OCI-LY3 (cell line): ENCODE measurements at regions not wholly inside any gene's neighbourhood (a gene's known extent, or its start where the extent isn't known, plus 50 kb on each side); places are given as distances from the start of the nearest gene placed in this dataset.
"Not testable (repeated sequence)": the region's sequence is repeated elsewhere in the genome, so short reads cannot be mapped to it uniquely, and the experiment has no call there.

Experiments
- H2AFZ ChIP-seq: fragments of 200-600, 300-600 bp; shearing (Covaris generic); 2 replicates; pipeline ENCODE4 v1.6.0; 2014; ENCODE audit warnings: antibody characterized with exemption, low read depth, low read length
- H3K27ac ChIP-seq: fragments of 200-600, 300-600 bp; sonication (generic); 2 replicates; pipeline ENCODE4 v1.5.1; 2014; ENCODE audit warnings: mild to moderate bottlenecking, low read length, moderate library complexity, mixed read lengths
- H3K27me3 ChIP-seq: fragments of 200-600, 300-600 bp; sonication (generic); 2 replicates; pipeline ENCODE4 v1.6.1; 2014; ENCODE audit warnings: low read depth, low read length, mixed read lengths
- H3K36me3 ChIP-seq: fragments of 200-600, 300-600 bp; sonication (generic); replicated peaks from 2 replicates; pipeline ENCODE3; 2014; ENCODE audit warnings: low read depth, low read length, mixed read lengths
- H3K4me1 ChIP-seq: fragments of 300-600, 200-600 bp; sonication (generic); 2 replicates; pipeline ENCODE4 v1.6.1; 2014; ENCODE audit warnings: low read length, mixed read lengths
- H3K4me2 ChIP-seq: fragments of 200-600, 300-600 bp; sonication (generic); 2 replicates; pipeline ENCODE4 v1.6.1; 2014; ENCODE audit warnings: low read length, mixed read lengths
- H3K4me3 ChIP-seq: fragments of 300-600, 200-600 bp; sonication (generic); 2 replicates; pipeline ENCODE4 v1.5.1; 2014; ENCODE audit warnings: antibody characterized with exemption, mild to moderate bottlenecking, low read length, moderate library complexity
- H3K79me2 ChIP-seq: fragments of 300-600, 200-600 bp; shearing (Covaris generic); 2 replicates; pipeline ENCODE4 v1.6.1; 2014; ENCODE audit warnings: mild to moderate bottlenecking, low read length, mixed read lengths
- H3K9ac ChIP-seq: fragments of 300-600, 200-600 bp; shearing (Covaris generic); 2 replicates; pipeline ENCODE4 v1.6.0; 2014; ENCODE audit warnings: mild to moderate bottlenecking, low read length, moderate library complexity
- H3K9me3 ChIP-seq: fragments of 200-600, 300-600 bp; shearing (Covaris generic); 2 replicates; pipeline ENCODE4 v1.6.1; 2014; ENCODE audit warnings: low read length, mixed read lengths; ENCODE audit not compliant: insufficient read depth
- H4K20me1 ChIP-seq: fragments of 200-600, 300-600 bp; sonication (generic); 2 replicates; pipeline ENCODE4 v1.6.1; 2016; ENCODE audit warnings: low read length, mixed read lengths; ENCODE audit not compliant: insufficient read depth
- EZH2phosphoT487 ChIP-seq: fragments of 200-600 bp; shearing (Covaris generic); IDR thresholded peaks from 2 replicates; pipeline ENCODE4 v1.6.1; 2018; ENCODE audit warnings: antibody characterized with exemption, mixed run types, low read depth
- TF ChIP-seq, protein P1 (sequence below): fragments of 200-600, 300-600 bp; sonication (generic); IDR thresholded peaks from 2 replicates; pipeline ENCODE4 v1.5.1; 2014; ENCODE audit warnings: antibody characterized with exemption, low read length, low read depth

DNA sequence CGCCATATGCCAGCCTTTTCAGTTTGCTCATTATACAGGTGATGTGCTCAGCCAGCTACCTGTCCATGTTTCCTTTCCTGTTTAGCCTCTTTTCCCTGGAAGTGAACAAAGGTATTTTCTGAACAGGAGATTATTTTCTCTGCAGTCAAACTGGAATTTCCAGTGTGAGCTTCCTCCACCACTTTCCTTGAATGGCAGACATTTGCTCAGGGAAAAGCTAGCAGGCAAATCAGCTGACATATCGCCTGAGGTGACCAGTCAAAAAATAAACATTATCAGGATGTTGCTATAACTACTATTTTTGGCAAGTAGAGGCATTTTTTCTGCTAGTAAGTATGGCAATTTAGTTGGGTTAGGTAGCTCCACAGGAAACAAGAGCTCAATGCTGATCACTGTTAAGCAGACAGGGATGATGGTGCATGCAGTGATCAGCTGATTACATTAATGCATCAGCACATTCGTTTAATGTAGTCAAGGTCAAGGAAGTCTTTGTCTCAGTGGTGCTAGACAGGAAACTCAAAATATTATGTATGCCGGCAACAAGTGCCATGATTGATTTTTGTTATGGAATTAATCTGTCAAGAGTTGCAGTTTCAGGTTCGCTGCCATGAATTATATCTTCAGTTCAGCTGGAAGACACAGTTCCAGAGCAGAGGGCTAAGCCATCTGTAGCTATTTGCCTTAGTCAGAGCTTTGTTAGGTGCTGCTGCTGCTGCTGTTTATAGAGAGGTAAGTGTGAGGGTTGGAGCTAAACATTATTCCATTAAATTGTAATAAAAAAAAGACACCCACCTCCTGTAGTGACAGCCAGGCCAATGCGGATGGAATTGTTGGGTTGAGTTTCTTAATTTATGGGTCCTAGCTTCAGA lies 179.7 kb upstream of the ST6GALNAC5 start:
- Histone ChIP-seq H3K36me3 (no peaks in the 10 kb centered on the region), H3K9me3 (no peaks in the 10 kb centered on the region), H2AFZ (no peak overlapping the region), H3K4me1 (no peaks in the 10 kb centered on the region), H3K27ac (no peak overlapping the region), H3K4me2 (no peak overlapping the region), H3K9ac (no peak overlapping the region), H3K79me2 (no peaks in the 10 kb centered on the region), H4K20me1 (no peaks in the 10 kb centered on the region), H3K27me3 (no peaks in the 10 kb centered on the region), H3K4me3 (no peak overlapping the region)
- no peak for TF ChIP-seq EZH2phosphoT487
- TF ChIP-seq, protein P1, sequence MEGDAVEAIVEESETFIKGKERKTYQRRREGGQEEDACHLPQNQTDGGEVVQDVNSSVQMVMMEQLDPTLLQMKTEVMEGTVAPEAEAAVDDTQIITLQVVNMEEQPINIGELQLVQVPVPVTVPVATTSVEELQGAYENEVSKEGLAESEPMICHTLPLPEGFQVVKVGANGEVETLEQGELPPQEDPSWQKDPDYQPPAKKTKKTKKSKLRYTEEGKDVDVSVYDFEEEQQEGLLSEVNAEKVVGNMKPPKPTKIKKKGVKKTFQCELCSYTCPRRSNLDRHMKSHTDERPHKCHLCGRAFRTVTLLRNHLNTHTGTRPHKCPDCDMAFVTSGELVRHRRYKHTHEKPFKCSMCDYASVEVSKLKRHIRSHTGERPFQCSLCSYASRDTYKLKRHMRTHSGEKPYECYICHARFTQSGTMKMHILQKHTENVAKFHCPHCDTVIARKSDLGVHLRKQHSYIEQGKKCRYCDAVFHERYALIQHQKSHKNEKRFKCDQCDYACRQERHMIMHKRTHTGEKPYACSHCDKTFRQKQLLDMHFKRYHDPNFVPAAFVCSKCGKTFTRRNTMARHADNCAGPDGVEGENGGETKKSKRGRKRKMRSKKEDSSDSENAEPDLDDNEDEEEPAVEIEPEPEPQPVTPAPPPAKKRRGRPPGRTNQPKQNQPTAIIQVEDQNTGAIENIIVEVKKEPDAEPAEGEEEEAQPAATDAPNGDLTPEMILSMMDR, result no peak

DNA sequence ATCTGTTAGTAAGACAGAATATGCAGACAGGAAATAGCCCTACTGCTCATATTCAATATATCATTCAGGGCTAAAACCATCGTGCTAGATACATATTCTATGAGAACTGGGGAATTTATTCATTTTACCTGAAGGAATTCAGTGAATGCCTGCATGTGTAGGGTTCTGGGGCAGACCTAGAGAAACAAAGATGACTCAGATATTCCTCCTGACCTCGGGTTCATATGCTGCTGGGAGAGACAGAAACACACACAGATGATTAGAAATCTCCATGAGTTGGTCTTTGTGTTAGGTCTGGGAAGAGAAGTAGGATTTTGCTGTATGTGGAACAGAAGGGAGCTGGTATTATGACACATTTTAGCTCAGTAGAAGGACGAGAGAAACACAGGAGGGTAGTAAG lies 176.5 kb upstream of the ST6GALNAC5 start:
- no peaks in the 10 kb centered on the region for H4K20me1 ChIP-seq
- no peaks in the 10 kb centered on the region for H3K9me3 ChIP-seq
- H3K27me3 ChIP-seq, result no peaks in the 10 kb centered on the region
- H3K4me2 ChIP-seq, result no peak overlapping the region
- H3K79me2 ChIP-seq, result no peaks in the 10 kb centered on the region
- no peak overlapping the region for H3K9ac ChIP-seq
- H3K36me3 ChIP-seq, result no peaks in the 10 kb centered on the region
- TF ChIP-seq, protein P1, result no peak
- no peak for TF ChIP-seq EZH2phosphoT487
- no peak overlapping the region for H3K4me3 ChIP-seq
- no peaks in the 10 kb centered on the region for H3K4me1 ChIP-seq
- no peak overlapping the region for H2AFZ ChIP-seq
- no peak overlapping the region for H3K27ac ChIP-seq

DNA sequence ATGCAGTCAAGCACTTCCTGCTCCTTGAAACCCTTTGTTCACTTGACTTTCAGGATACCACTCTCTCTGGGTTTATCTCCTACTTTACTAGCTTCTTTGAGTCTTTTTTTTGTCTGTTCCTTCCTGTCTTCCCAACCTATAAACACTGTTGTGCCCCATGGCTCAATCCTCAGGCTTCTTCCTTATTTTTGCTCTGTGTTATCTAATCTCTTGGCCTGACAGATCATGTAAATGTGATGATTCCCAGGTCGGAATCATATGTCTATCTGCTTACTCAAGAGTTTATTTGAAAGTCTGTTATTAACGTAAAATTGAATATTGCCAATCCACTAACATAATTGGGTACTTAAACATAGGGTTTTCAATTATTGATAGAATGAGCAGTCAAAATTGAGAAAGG lies 171.7 kb upstream of the ST6GALNAC5 start:
- H3K4me1 ChIP-seq, result no peaks in the 10 kb centered on the region
- H3K4me3 ChIP-seq, result no peak overlapping the region
- H4K20me1 ChIP-seq, result no peaks in the 10 kb centered on the region
- no peaks in the 10 kb centered on the region for H3K36me3 ChIP-seq
- no peak overlapping the region for H3K9ac ChIP-seq
- H3K79me2 ChIP-seq, result no peaks in the 10 kb centered on the region
- H3K27me3 ChIP-seq, result no peaks in the 10 kb centered on the region
- TF ChIP-seq EZH2phosphoT487, result no peak
- TF ChIP-seq, protein P1, result no peak
- no peak overlapping the region for H3K27ac ChIP-seq
- H3K4me2 ChIP-seq, result no peak overlapping the region
- H3K9me3 ChIP-seq, result no peaks in the 10 kb centered on the region
- no peak overlapping the region for H2AFZ ChIP-seq

DNA sequence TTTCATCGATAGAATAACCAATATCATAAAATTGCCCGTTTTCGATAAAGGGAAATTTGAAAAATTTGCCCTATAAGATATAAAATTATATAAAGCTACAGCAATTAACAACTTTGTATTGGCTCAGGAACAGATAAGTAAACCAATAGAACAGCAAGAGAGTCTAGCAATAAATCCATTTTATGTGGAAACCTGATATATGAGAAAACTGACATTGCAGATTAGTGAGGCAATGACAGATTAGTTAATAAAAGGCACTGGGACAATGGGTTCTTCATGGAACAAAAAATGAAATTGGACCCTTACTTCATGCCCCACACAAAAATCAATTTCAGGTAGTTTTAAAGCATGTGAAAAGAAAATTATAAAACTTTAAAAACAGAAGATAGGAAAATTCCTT lies 169.9 kb upstream of the ST6GALNAC5 start:
- H3K27me3 ChIP-seq, result no peaks in the 10 kb centered on the region
- H3K79me2 ChIP-seq, result no peaks in the 10 kb centered on the region
- H3K4me3 ChIP-seq, result no peak overlapping the region
- no peaks in the 10 kb centered on the region for H4K20me1 ChIP-seq
- no peak overlapping the region for H3K4me2 ChIP-seq
- TF ChIP-seq, protein P1, result no peak
- TF ChIP-seq EZH2phosphoT487, result no peak
- no peaks in the 10 kb centered on the region for H3K36me3 ChIP-seq
- H3K4me1 ChIP-seq, result no peaks in the 10 kb centered on the region
- no peaks in the 10 kb centered on the region for H3K9me3 ChIP-seq
- H3K9ac ChIP-seq, result no peak overlapping the region
- no peak overlapping the region for H3K27ac ChIP-seq
- no peak overlapping the region for H2AFZ ChIP-seq

DNA sequence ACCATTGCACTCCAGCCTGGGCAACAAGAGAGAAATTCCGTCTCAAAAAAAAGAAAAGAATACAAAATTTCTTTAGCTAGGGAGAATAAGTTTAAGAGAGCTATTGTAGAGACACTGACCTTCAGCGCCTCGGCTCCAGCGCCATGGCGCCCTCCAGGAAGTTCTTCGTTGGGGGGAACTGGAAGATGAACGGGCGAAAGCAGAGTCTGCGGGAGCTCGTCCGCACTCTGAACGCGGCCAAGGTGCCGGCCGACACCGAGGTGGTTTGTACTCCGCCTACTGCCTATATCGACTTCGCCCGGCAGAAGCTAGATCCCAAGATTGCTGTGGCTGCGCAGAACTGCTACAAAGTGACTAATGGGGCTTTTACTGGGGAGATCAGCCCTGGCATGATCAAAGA lies 167.6 kb upstream of the ST6GALNAC5 start:
- not testable (repeated sequence) for H3K4me3 ChIP-seq, H3K27me3 ChIP-seq, H4K20me1 ChIP-seq, H3K4me1 ChIP-seq, H3K4me2 ChIP-seq, H3K79me2 ChIP-seq, H3K9ac ChIP-seq, H3K27ac ChIP-seq, H3K9me3 ChIP-seq, H3K36me3 ChIP-seq, H2AFZ ChIP-seq

DNA sequence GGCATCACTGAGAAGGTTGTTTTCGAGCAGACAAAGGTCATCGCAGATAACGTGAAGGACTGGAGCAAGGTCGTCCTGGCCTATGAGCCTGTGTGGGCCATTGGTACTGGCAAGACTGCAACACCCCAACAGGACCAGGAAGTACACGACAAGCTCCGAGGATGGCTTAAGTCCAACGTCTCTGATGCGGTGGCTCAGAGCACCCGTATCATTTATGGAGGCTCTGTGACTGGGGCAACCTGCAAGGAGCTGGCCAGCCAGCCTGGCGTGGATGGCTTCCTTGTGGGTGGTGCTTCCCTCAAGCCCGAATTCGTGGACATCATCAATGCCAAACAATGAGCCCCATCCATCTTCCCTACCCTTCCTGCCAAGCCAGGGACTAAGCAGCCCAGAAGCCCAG lies 167.1 kb upstream of the ST6GALNAC5 start:
- peaks cover 13% of the 10 kb centered on the region for H3K4me1 ChIP-seq
- not testable (repeated sequence) for H3K4me2 ChIP-seq, H4K20me1 ChIP-seq, H3K79me2 ChIP-seq, H3K27ac ChIP-seq, H3K9me3 ChIP-seq, H3K9ac ChIP-seq, H3K27me3 ChIP-seq, H3K36me3 ChIP-seq, H3K4me3 ChIP-seq, H2AFZ ChIP-seq
